PC-3 (cell line): ENCODE measurements at regions not wholly inside any gene's neighbourhood (a gene's known extent, or its start where the extent isn't known, plus 50 kb on each side); places are given as distances from the start of the nearest gene placed in this dataset.
"Not testable (repeated sequence)": the region's sequence is repeated elsewhere in the genome, so short reads cannot be mapped to it uniquely, and the experiment has no call there.

Experiments
- EZH2 ChIP-seq: fragments of 300-600 bp; sonication (generic); IDR thresholded peaks from one replicate; pipeline ENCODE4 v1.6.1; 2017; ENCODE audit warnings: antibody characterized with exemption, mild to moderate bottlenecking, low read length; ENCODE audit not compliant: unreplicated experiment
- TF ChIP-seq, protein P1 (sequence below): fragments of 300-600 bp; sonication (generic); conservative IDR thresholded peaks from 2 replicates; pipeline ENCODE4 v1.5.1; 2017; ENCODE audit warnings: antibody characterized with exemption, low read depth, mild to moderate bottlenecking, low read length

DNA sequence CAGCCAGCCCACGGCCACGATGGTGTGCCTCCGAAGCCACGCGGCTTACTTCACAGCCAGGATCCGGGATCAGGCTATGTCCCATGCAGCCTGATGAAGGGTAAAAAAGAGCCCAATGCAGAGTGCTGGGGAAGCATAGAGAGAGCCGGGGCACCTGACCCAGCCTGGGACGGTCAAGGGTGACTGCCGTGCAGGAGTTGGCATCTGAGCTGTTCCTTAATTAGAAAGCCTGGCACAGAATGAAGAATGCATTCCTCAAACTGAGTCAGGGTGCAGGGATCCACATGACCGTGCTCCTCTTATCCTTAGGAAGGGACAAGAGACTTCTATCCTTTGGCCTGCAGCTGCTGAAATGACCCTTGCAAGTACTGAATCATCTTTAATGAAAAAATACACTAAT lies 88.2 kb upstream of the SAMD11 start:
- TF ChIP-seq, protein P1, sequence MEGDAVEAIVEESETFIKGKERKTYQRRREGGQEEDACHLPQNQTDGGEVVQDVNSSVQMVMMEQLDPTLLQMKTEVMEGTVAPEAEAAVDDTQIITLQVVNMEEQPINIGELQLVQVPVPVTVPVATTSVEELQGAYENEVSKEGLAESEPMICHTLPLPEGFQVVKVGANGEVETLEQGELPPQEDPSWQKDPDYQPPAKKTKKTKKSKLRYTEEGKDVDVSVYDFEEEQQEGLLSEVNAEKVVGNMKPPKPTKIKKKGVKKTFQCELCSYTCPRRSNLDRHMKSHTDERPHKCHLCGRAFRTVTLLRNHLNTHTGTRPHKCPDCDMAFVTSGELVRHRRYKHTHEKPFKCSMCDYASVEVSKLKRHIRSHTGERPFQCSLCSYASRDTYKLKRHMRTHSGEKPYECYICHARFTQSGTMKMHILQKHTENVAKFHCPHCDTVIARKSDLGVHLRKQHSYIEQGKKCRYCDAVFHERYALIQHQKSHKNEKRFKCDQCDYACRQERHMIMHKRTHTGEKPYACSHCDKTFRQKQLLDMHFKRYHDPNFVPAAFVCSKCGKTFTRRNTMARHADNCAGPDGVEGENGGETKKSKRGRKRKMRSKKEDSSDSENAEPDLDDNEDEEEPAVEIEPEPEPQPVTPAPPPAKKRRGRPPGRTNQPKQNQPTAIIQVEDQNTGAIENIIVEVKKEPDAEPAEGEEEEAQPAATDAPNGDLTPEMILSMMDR: not testable (repeated sequence)
- TF ChIP-seq EZH2: not testable (repeated sequence)
